DOHH2 (cell line): ENCODE measurements at regions not wholly inside any gene's neighbourhood (a gene's known extent, or its start where the extent isn't known, plus 50 kb on each side); places are given as distances from the start of the nearest gene placed in this dataset.

Experiments
- EZH2phosphoT487 ChIP-seq: fragments of 200-600 bp; sonication (generic); IDR thresholded peaks from 2 replicates; pipeline ENCODE4 v1.6.1; 2017; ENCODE audit warnings: borderline replicate concordance, mild to moderate bottlenecking, antibody characterized with exemption, low read length, moderate library complexity, mixed read lengths
- TF ChIP-seq, protein P1 (sequence below): fragments of 200-600 bp; sonication (generic); IDR thresholded peaks from one replicate; pipeline ENCODE4 v1.5.1; 2014; ENCODE audit warnings: antibody characterized with exemption, mild to moderate bottlenecking, low read depth, low read length; ENCODE audit not compliant: poor library complexity, severe bottlenecking

DNA sequence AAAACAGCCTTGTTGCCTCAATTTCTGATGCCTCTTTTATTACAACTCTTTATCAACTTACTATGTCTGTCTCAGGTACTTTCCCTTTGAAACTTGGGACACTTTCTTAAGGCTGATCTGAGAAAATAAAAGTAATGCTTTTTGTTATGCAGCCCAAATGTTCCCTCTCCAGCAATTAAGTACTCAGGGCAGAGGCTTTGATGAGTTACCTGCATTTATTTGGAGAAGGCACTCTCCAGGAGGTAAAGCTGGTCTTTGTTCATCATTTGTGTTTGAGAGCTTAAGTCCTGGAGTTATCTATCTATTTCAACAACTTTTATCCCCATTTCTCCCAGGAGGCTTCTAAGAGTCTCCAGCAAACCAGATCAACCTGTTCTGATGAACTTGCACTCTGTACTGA is 259.2 kb downstream of the ASXL3 start:
- TF ChIP-seq, protein P1, sequence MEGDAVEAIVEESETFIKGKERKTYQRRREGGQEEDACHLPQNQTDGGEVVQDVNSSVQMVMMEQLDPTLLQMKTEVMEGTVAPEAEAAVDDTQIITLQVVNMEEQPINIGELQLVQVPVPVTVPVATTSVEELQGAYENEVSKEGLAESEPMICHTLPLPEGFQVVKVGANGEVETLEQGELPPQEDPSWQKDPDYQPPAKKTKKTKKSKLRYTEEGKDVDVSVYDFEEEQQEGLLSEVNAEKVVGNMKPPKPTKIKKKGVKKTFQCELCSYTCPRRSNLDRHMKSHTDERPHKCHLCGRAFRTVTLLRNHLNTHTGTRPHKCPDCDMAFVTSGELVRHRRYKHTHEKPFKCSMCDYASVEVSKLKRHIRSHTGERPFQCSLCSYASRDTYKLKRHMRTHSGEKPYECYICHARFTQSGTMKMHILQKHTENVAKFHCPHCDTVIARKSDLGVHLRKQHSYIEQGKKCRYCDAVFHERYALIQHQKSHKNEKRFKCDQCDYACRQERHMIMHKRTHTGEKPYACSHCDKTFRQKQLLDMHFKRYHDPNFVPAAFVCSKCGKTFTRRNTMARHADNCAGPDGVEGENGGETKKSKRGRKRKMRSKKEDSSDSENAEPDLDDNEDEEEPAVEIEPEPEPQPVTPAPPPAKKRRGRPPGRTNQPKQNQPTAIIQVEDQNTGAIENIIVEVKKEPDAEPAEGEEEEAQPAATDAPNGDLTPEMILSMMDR: no peak
- no peak for TF ChIP-seq EZH2phosphoT487
